22Rv1 (cell line): ENCODE measurements at regions not wholly inside any gene's neighbourhood (a gene's known extent, or its start where the extent isn't known, plus 50 kb on each side); places are given as distances from the start of the nearest gene placed in this dataset.

Source experiments
- ZFX ChIP-seq: fragments of 450-650 bp; IDR thresholded peaks from 2 replicates; pipeline ENCODE4 v1.6.1; 2017; ENCODE audit warnings: antibody characterized with exemption, borderline replicate concordance
- TF ChIP-seq, protein P1 (sequence below): fragments of 450-650 bp; IDR thresholded peaks from 2 replicates; pipeline ENCODE4 v1.5.1; 2017; ENCODE audit warnings: mild to moderate bottlenecking

DNA sequence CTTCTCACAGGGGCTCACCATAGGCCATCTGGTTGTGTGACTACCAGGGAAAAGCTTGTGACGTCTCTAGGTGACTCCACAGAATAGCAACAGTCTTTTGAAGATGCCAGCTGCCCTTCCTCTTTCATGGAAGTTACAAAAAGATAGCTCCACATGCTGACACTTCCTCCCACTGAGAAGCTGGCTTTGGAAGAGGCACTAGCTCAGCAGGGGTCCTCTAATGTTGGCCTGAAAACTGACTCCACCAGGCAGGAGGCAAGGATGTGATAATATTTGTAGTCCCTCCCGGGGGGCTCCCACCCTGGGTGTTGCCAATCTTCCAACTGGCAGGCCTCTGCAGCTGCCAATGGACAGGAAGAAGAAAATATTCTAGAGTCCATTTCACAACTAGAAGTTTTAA lies 343.5 kb downstream of the NEK10 start:
- TF ChIP-seq, protein P1, sequence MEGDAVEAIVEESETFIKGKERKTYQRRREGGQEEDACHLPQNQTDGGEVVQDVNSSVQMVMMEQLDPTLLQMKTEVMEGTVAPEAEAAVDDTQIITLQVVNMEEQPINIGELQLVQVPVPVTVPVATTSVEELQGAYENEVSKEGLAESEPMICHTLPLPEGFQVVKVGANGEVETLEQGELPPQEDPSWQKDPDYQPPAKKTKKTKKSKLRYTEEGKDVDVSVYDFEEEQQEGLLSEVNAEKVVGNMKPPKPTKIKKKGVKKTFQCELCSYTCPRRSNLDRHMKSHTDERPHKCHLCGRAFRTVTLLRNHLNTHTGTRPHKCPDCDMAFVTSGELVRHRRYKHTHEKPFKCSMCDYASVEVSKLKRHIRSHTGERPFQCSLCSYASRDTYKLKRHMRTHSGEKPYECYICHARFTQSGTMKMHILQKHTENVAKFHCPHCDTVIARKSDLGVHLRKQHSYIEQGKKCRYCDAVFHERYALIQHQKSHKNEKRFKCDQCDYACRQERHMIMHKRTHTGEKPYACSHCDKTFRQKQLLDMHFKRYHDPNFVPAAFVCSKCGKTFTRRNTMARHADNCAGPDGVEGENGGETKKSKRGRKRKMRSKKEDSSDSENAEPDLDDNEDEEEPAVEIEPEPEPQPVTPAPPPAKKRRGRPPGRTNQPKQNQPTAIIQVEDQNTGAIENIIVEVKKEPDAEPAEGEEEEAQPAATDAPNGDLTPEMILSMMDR = no peak
- no peak for TF ChIP-seq ZFX
